ENCODE measurements at regions not wholly inside any gene's neighbourhood (a gene's known extent, or its start where the extent isn't known, plus 50 kb on each side); places are given as distances from the start of the nearest gene placed in this dataset.

DNA sequence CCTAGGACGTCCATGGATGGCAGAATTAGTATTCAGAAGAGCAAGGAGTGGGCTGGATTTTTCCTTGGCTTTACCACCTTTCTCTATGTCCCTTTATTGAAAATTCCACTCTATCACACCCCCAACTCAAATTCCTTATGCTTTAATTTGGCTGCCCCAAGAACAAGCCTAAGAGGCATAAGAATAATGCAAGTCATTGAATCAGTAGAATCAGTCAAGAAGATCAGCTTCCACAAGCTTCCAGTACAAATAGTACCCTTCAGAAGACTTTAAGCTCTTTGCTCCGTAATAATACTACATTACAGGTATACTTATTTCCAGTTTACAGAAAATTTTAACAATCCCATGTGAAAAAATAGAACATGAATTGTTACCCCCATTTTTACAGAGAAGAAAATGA, 51.0 kb upstream of the SNAP25 start:
- TF ChIP-seq, protein P1, sequence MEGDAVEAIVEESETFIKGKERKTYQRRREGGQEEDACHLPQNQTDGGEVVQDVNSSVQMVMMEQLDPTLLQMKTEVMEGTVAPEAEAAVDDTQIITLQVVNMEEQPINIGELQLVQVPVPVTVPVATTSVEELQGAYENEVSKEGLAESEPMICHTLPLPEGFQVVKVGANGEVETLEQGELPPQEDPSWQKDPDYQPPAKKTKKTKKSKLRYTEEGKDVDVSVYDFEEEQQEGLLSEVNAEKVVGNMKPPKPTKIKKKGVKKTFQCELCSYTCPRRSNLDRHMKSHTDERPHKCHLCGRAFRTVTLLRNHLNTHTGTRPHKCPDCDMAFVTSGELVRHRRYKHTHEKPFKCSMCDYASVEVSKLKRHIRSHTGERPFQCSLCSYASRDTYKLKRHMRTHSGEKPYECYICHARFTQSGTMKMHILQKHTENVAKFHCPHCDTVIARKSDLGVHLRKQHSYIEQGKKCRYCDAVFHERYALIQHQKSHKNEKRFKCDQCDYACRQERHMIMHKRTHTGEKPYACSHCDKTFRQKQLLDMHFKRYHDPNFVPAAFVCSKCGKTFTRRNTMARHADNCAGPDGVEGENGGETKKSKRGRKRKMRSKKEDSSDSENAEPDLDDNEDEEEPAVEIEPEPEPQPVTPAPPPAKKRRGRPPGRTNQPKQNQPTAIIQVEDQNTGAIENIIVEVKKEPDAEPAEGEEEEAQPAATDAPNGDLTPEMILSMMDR (IDR thresholded peaks at IDR 0.05; ENCODE audit: low read depth, low read length, missing control alignments), result no peak
- no peak for DNase-seq (ENCODE audit: low read depth)
- no peak overlapping the region for H3K4me3 ChIP-seq (ENCODE audit: low read depth, low read length)
- in situ Hi-C loops (cut with HindIII; ENCODE audit: low sequenced_read_pairs), result no loop called here

Measured in astrocyte of the cerebellum (primary cell).